ENCODE measurements at regions not wholly inside any gene's neighbourhood (a gene's known extent, or its start where the extent isn't known, plus 50 kb on each side); places are given as distances from the start of the nearest gene placed in this dataset.

- Histone ChIP-seq H3F3A (ENCODE audit: insufficient read depth, low read length) (no peaks in the 10 kb centered on the region), H3K4me3 (ENCODE audit: low read length) (no peak overlapping the region), H3K9me2 (replicated peaks; ENCODE audit: insufficient read depth, low read length) (no peaks in the 10 kb centered on the region), H3K27me3 (replicated peaks; ENCODE audit: insufficient read depth, low read length) (no peaks in the 10 kb centered on the region), H3K4me2 (ENCODE audit: low read depth, low read length) (no peak overlapping the region), H2AFZ (ENCODE audit: low read length) (no peak overlapping the region), H3K79me2 (ENCODE audit: low read length) (no peaks in the 10 kb centered on the region), H3K36me3 (replicated peaks; ENCODE audit: insufficient read depth, low read length) (no peaks in the 10 kb centered on the region), H3K4me1 (ENCODE audit: low read length) (no peaks in the 10 kb centered on the region), H3K27ac (ENCODE audit: low read length) (no peak overlapping the region), H3K9ac (ENCODE audit: low read length) (no peak overlapping the region), H4K20me1 (ENCODE audit: insufficient read depth, low read length) (no peaks in the 10 kb centered on the region), H3K9me3 (replicated peaks; ENCODE audit: insufficient read depth, low read length) (no peaks in the 10 kb centered on the region)
- TF ChIP-seq EZH2 (optimal IDR thresholded peaks at IDR 0.05; ENCODE audit: low read depth, low read length) = no peak
- no peak for TF ChIP-seq EZH2phosphoT487 (IDR thresholded peaks at IDR 0.05; ENCODE audit: low read length)
- TF ChIP-seq, protein P1, sequence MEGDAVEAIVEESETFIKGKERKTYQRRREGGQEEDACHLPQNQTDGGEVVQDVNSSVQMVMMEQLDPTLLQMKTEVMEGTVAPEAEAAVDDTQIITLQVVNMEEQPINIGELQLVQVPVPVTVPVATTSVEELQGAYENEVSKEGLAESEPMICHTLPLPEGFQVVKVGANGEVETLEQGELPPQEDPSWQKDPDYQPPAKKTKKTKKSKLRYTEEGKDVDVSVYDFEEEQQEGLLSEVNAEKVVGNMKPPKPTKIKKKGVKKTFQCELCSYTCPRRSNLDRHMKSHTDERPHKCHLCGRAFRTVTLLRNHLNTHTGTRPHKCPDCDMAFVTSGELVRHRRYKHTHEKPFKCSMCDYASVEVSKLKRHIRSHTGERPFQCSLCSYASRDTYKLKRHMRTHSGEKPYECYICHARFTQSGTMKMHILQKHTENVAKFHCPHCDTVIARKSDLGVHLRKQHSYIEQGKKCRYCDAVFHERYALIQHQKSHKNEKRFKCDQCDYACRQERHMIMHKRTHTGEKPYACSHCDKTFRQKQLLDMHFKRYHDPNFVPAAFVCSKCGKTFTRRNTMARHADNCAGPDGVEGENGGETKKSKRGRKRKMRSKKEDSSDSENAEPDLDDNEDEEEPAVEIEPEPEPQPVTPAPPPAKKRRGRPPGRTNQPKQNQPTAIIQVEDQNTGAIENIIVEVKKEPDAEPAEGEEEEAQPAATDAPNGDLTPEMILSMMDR (IDR thresholded peaks at IDR 0.05; ENCODE audit: low read length) = no peak
- DNase-seq = no peak
Measured at GRCh38 chr1:87754139-87754538, 425.5 kb downstream of the LMO4 start.

DNA sequence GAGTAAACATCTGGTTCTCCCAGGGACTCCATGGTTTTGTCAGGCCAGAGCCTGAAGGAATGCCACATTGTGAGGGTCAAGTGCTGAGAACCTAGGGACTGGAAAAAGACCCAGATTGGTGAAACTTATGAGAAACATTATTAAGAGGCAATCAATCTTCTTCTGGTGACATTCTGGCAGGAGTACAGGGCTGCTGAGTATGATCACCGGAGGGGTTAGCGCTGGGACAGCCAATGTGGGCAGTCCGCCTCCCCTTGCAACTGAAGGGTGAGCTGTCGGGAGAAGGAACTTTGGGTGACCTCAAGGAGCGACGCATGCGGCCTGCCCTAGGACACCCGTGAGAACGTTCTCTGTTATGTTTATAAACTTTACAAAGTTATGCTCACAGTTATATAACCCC, 429.0 kb downstream of the LMO4 start:
- DNase-seq = no peak
- Histone ChIP-seq H3K27me3 (replicated peaks; ENCODE audit: insufficient read depth, low read length) (no peaks in the 10 kb centered on the region), H3K4me1 (ENCODE audit: low read length) (no peaks in the 10 kb centered on the region), H3K4me3 (ENCODE audit: low read length) (no peak overlapping the region), H3K79me2 (ENCODE audit: low read length) (no peaks in the 10 kb centered on the region), H3K9ac (ENCODE audit: low read length) (no peak overlapping the region), H4K20me1 (ENCODE audit: insufficient read depth, low read length) (no peaks in the 10 kb centered on the region), H3K9me3 (replicated peaks; ENCODE audit: insufficient read depth, low read length) (no peaks in the 10 kb centered on the region), H3K4me2 (ENCODE audit: low read depth, low read length) (no peak overlapping the region), H3K36me3 (replicated peaks; ENCODE audit: insufficient read depth, low read length) (no peaks in the 10 kb centered on the region), H3F3A (ENCODE audit: insufficient read depth, low read length) (no peaks in the 10 kb centered on the region), H3K9me2 (replicated peaks; ENCODE audit: insufficient read depth, low read length) (no peaks in the 10 kb centered on the region), H3K27ac (ENCODE audit: low read length) (no peak overlapping the region), H2AFZ (ENCODE audit: low read length) (no peak overlapping the region)
- TF ChIP-seq, protein P1 (IDR thresholded peaks at IDR 0.05; ENCODE audit: low read length) = no peak
- TF ChIP-seq EZH2 (optimal IDR thresholded peaks at IDR 0.05; ENCODE audit: low read depth, low read length) = no peak
- TF ChIP-seq EZH2phosphoT487 (IDR thresholded peaks at IDR 0.05; ENCODE audit: low read length) = no peak

- Histone ChIP-seq H3K79me2 (ENCODE audit: low read length) (no peaks in the 10 kb centered on the region), H3K9me3 (replicated peaks; ENCODE audit: insufficient read depth, low read length) (no peaks in the 10 kb centered on the region), H3K4me2 (ENCODE audit: low read depth, low read length) (no peak overlapping the region), H3K36me3 (replicated peaks; ENCODE audit: insufficient read depth, low read length) (no peaks in the 10 kb centered on the region), H3K27me3 (replicated peaks; ENCODE audit: insufficient read depth, low read length) (no peaks in the 10 kb centered on the region), H3K9ac (ENCODE audit: low read length) (no peak overlapping the region), H2AFZ (ENCODE audit: low read length) (no peak overlapping the region), H3F3A (ENCODE audit: insufficient read depth, low read length) (no peaks in the 10 kb centered on the region), H3K9me2 (replicated peaks; ENCODE audit: insufficient read depth, low read length) (no peaks in the 10 kb centered on the region), H4K20me1 (ENCODE audit: insufficient read depth, low read length) (no peaks in the 10 kb centered on the region), H3K4me3 (ENCODE audit: low read length) (no peak overlapping the region), H3K4me1 (ENCODE audit: low read length) (peaks cover 8% of the 10 kb centered on the region), H3K27ac (ENCODE audit: low read length) (no peak overlapping the region)
- TF ChIP-seq EZH2phosphoT487 (IDR thresholded peaks at IDR 0.05; ENCODE audit: low read length) = no peak
- TF ChIP-seq, protein P1 (IDR thresholded peaks at IDR 0.05; ENCODE audit: low read length) = no peak
- TF ChIP-seq EZH2 (optimal IDR thresholded peaks at IDR 0.05; ENCODE audit: low read depth, low read length) = no peak
- DNase-seq = no peak
Measured at GRCh38 chr1:87759421-87760087, 430.9 kb downstream of the LMO4 start.
